ENCODE measurements at regions not wholly inside any gene's neighbourhood (a gene's known extent, or its start where the extent isn't known, plus 50 kb on each side); places are given as distances from the start of the nearest gene placed in this dataset.
"Not testable (repeated sequence)": the region's sequence is repeated elsewhere in the genome, so short reads cannot be mapped to it uniquely, and the experiment has no call there.

DNA sequence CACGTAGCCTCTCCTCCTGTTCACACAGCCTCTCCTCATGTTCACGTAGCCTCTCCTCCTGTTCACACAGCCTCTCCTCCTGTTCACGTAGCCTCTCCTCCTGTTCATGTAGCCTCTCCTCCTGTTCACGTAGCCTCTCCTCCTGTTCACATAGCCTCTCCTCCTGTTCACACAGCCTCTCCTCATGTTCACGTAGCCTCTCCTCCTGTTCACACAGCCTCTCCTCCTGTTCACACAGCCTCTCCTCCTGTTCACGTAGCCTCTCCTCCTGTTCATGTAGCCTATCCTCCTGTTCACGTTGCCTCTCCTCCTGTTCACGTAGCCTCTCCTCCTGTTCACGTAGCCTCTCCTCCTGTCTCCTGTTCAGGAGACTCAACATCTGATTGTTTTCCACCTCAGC, 88.5 kb upstream of the ZSCAN2 start:
- TF ChIP-seq, protein P1, sequence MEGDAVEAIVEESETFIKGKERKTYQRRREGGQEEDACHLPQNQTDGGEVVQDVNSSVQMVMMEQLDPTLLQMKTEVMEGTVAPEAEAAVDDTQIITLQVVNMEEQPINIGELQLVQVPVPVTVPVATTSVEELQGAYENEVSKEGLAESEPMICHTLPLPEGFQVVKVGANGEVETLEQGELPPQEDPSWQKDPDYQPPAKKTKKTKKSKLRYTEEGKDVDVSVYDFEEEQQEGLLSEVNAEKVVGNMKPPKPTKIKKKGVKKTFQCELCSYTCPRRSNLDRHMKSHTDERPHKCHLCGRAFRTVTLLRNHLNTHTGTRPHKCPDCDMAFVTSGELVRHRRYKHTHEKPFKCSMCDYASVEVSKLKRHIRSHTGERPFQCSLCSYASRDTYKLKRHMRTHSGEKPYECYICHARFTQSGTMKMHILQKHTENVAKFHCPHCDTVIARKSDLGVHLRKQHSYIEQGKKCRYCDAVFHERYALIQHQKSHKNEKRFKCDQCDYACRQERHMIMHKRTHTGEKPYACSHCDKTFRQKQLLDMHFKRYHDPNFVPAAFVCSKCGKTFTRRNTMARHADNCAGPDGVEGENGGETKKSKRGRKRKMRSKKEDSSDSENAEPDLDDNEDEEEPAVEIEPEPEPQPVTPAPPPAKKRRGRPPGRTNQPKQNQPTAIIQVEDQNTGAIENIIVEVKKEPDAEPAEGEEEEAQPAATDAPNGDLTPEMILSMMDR (IDR thresholded peaks at IDR 0.05) = not testable (repeated sequence)
- not testable (repeated sequence) for TF ChIP-seq POLR2A (IDR thresholded peaks at IDR 0.05)
